Trophoblast cell (in vitro differentiated cells and primary cell): ENCODE measurements at regions not wholly inside any gene's neighbourhood (a gene's known extent, or its start where the extent isn't known, plus 50 kb on each side); places are given as distances from the start of the nearest gene placed in this dataset.

Experiments
- DNase-seq, 2 donors: peaks; one replicate each; pipeline ENCODE4 v3.0.0-alpha.2; 2016
- H2AFZ ChIP-seq: 2 replicates; pipeline ENCODE4 v1.6.1; 2013; ENCODE audit warnings: low read length, moderate library complexity, mild to moderate bottlenecking; ENCODE audit not compliant: insufficient read depth, poor library complexity
- H2AK5ac ChIP-seq: 2 replicates; pipeline ENCODE4 v1.6.1; 2013; ENCODE audit warnings: mild to moderate bottlenecking, low read length
- H2BK120ac ChIP-seq: 2 replicates; pipeline ENCODE4 v1.6.1; 2013; ENCODE audit warnings: low read length, mild to moderate bottlenecking, moderate library complexity; ENCODE audit not compliant: insufficient read depth, poor library complexity
- H2BK12ac ChIP-seq: 2 replicates; pipeline ENCODE4 v1.6.1; 2013; ENCODE audit warnings: mild to moderate bottlenecking, low read length, moderate library complexity
- H2BK5ac ChIP-seq: 2 replicates; pipeline ENCODE4 v1.6.1; 2013; ENCODE audit warnings: low read length, low read depth, moderate library complexity, mild to moderate bottlenecking; ENCODE audit not compliant: poor library complexity
- H3K14ac ChIP-seq: 2 replicates; pipeline ENCODE4 v1.6.1; 2013; ENCODE audit warnings: mild to moderate bottlenecking, low read length
- H3K18ac ChIP-seq: 2 replicates; pipeline ENCODE4 v1.6.1; 2013; ENCODE audit warnings: mild to moderate bottlenecking, low read length
- H3K23ac ChIP-seq: 2 replicates; pipeline ENCODE4 v1.6.1; 2013; ENCODE audit warnings: low read length
- H3K27ac ChIP-seq: 2 replicates; pipeline ENCODE4 v1.5.1; 2013; ENCODE audit warnings: low read depth, mild to moderate bottlenecking, inconsistent platforms, low read length, moderate library complexity
- H3K27me3 ChIP-seq: 2 replicates; pipeline ENCODE4 v1.6.1; 2013; ENCODE audit warnings: inconsistent platforms, mild to moderate bottlenecking, low read length, moderate library complexity; ENCODE audit not compliant: insufficient read depth
- H3K36me3 ChIP-seq, 2 experiments: 1 replicate in 1 of 2; 2 replicates in 1 of 2; pipeline ENCODE4 v1.6.1; 2013; ENCODE audit warnings: low read length in 2 of 2, mild to moderate bottlenecking in 2 of 2, moderate library complexity in 1 of 2; ENCODE audit not compliant: insufficient read depth in 2 of 2, control insufficient read depth in 1 of 2
- H3K4ac ChIP-seq: 2 replicates; pipeline ENCODE4 v1.6.1; 2013; ENCODE audit warnings: low read depth, mild to moderate bottlenecking, low read length, moderate library complexity
- H3K4me1 ChIP-seq, 2 experiments: 1 replicate in 1 of 2; 2 replicates in 1 of 2; pipeline ENCODE4 v1.6.1; 2013; ENCODE audit warnings: low read length in 2 of 2, mild to moderate bottlenecking in 2 of 2, moderate library complexity in 1 of 2; ENCODE audit not compliant: insufficient read depth in 2 of 2, control insufficient read depth in 1 of 2
- H3K4me2 ChIP-seq: 2 replicates; pipeline ENCODE4 v1.6.1; 2013; ENCODE audit warnings: inconsistent platforms, mild to moderate bottlenecking, low read length, moderate library complexity
- H3K4me3 ChIP-seq: 2 replicates; pipeline ENCODE4 v1.5.1; 2013; ENCODE audit warnings: mild to moderate bottlenecking, low read depth, low read length, inconsistent platforms
- H3K79me1 ChIP-seq: one replicate; pipeline ENCODE4 v1.6.1; 2013; ENCODE audit warnings: low read length
- H3K79me2 ChIP-seq: 2 replicates; pipeline ENCODE4 v1.6.1; 2013; ENCODE audit warnings: low read length, mild to moderate bottlenecking; ENCODE audit not compliant: control insufficient read depth, insufficient read depth, poor library complexity
- H3K9ac ChIP-seq: 2 replicates; pipeline ENCODE4 v1.6.1; 2013; ENCODE audit warnings: mild to moderate bottlenecking, low read length
- H3K9me3 ChIP-seq: 2 replicates; pipeline ENCODE4 v1.6.1; 2013; ENCODE audit warnings: low read depth, mild to moderate bottlenecking, control low read depth, inconsistent platforms, low read length; ENCODE audit not compliant: insufficient read depth
- H4K12ac ChIP-seq: 2 replicates; pipeline ENCODE4 v1.6.1; 2013; ENCODE audit warnings: low read depth, mild to moderate bottlenecking, low read length, moderate library complexity
- H4K8ac ChIP-seq: 2 replicates; pipeline ENCODE4 v1.6.1; 2013; ENCODE audit warnings: low read depth, mild to moderate bottlenecking, low read length, moderate library complexity
- H4K91ac ChIP-seq: one replicate; pipeline ENCODE4 v1.6.1; 2013; ENCODE audit warnings: low read depth, mild to moderate bottlenecking, low read length, moderate library complexity
- WGBS: extraction: QIAGEN DNeasy Blood & Tissue Kit; methylation state at CpG from one replicate; pipeline ENCODE4 v1.1.7; 2013; ENCODE audit warnings: missing lambda C conversion rate; ENCODE audit not compliant: insufficient read length, insufficient coverage; ENCODE audit errors: extremely low coverage; 5-methylcytosine and 5-hydroxymethylcytosine counted together

GRCh38 chr15:87369269-87369668, 887.3 kb downstream of the NTRK3 start:
- H4K12ac ChIP-seq, result no peak overlapping the region
- H3K36me3 ChIP-seq, result no peaks in the 10 kb centered on the region
- H4K8ac ChIP-seq, result no peak overlapping the region
- H2BK120ac ChIP-seq, result no peak overlapping the region
- H3K4ac ChIP-seq, result no peak overlapping the region
- H2BK12ac ChIP-seq, result no peak overlapping the region
- no peak overlapping the region for H2AK5ac ChIP-seq
- no peaks in the 10 kb centered on the region for H3K27me3 ChIP-seq
- no peak overlapping the region for H2AFZ ChIP-seq
- H3K4me2 ChIP-seq, result no peak overlapping the region
- H3K79me2 ChIP-seq, result no peaks in the 10 kb centered on the region
- peak; percentile 5 to 77 for DNase-seq
- no peak overlapping the region for H3K18ac ChIP-seq
- H2BK5ac ChIP-seq, result no peak overlapping the region
- no peaks in the 10 kb centered on the region for H3K9me3 ChIP-seq
- H3K79me1 ChIP-seq, result peaks cover 8% of the 10 kb centered on the region
- peak overlapping the region; percentile 17 for H3K27ac ChIP-seq
- no peak overlapping the region for H3K4me3 ChIP-seq
- no peak overlapping the region for H3K14ac ChIP-seq
- H3K9ac ChIP-seq, result no peak overlapping the region
- H4K91ac ChIP-seq, result no peak overlapping the region
- no peak overlapping the region for H3K23ac ChIP-seq
- H3K4me1 ChIP-seq, result peaks cover 8% of the 10 kb centered on the region in 2 experiments

GRCh38 chr15:87368511-87368910, 888.0 kb downstream of the NTRK3 start:
- no peaks in the 10 kb centered on the region for H3K79me2 ChIP-seq
- H3K4me2 ChIP-seq, result no peak overlapping the region
- H4K8ac ChIP-seq, result no peak overlapping the region
- no peak overlapping the region for H4K91ac ChIP-seq
- H3K14ac ChIP-seq, result no peak overlapping the region
- H3K9me3 ChIP-seq, result no peaks in the 10 kb centered on the region
- no peak overlapping the region for H2BK12ac ChIP-seq
- no CpG with 5 or more reads among the region's 2 CpGs for WGBS
- H3K23ac ChIP-seq, result no peak overlapping the region
- no peak overlapping the region for H2AK5ac ChIP-seq
- no peaks in the 10 kb centered on the region for H3K27me3 ChIP-seq
- no peak overlapping the region for H3K18ac ChIP-seq
- H3K4me1 ChIP-seq, result peaks cover 8% of the 10 kb centered on the region in 2 experiments
- no peak overlapping the region for H2AFZ ChIP-seq
- H4K12ac ChIP-seq, result no peak overlapping the region
- peak overlapping the region; percentile 2 for H2BK120ac ChIP-seq
- no peak overlapping the region for H3K9ac ChIP-seq
- DNase-seq, result peak; percentile 6 to 48
- peak overlapping the region; percentile 0 for H3K27ac ChIP-seq
- H3K4ac ChIP-seq, result no peak overlapping the region
- no peak overlapping the region for H3K4me3 ChIP-seq
- H2BK5ac ChIP-seq, result no peak overlapping the region
- no peaks in the 10 kb centered on the region for H3K36me3 ChIP-seq
- peaks cover 8% of the 10 kb centered on the region for H3K79me1 ChIP-seq

- Histone ChIP-seq H3K23ac (no peak overlapping the region), H4K12ac (no peak overlapping the region), H4K8ac (no peak overlapping the region), H2BK12ac (no peak overlapping the region), H2AFZ (no peak overlapping the region), H3K27me3 (no peaks in the 10 kb centered on the region), H3K9me3 (no peaks in the 10 kb centered on the region), H3K4me2 (no peak overlapping the region), H3K14ac (no peak overlapping the region), H3K9ac (no peak overlapping the region), H3K4me1 (peaks cover 8% of the 10 kb centered on the region in 2 experiments), H3K36me3 (no peaks in the 10 kb centered on the region), H2AK5ac (no peak overlapping the region), H2BK120ac (no peak overlapping the region), H3K18ac (no peak overlapping the region), H3K27ac (no peak overlapping the region), H3K79me2 (no peaks in the 10 kb centered on the region), H3K4me3 (no peak overlapping the region), H3K4ac (no peak overlapping the region), H3K79me1 (peaks cover 8% of the 10 kb centered on the region), H4K91ac (no peak overlapping the region), H2BK5ac (no peak overlapping the region)
- WGBS, result no CpG with 5 or more reads among the region's 2 CpGs
- no peak for DNase-seq
Measured at GRCh38 chr15:87365186-87365585, 891.4 kb downstream of the NTRK3 start.

GRCh38 chr15:87362531-87362930, 894.0 kb downstream of the NTRK3 start:
- H2BK12ac ChIP-seq, result no peak overlapping the region
- H3K27me3 ChIP-seq, result no peaks in the 10 kb centered on the region
- no CpG with 5 or more reads among the region's 2 CpGs for WGBS
- no peak overlapping the region for H2AK5ac ChIP-seq
- no peak overlapping the region for H2BK120ac ChIP-seq
- no peaks in the 10 kb centered on the region for H3K36me3 ChIP-seq
- no peak overlapping the region for H3K4me3 ChIP-seq
- H3K79me2 ChIP-seq, result no peaks in the 10 kb centered on the region
- H2AFZ ChIP-seq, result no peak overlapping the region
- H4K91ac ChIP-seq, result no peak overlapping the region
- H3K4ac ChIP-seq, result no peak overlapping the region
- DNase-seq, result no peak
- H4K8ac ChIP-seq, result no peak overlapping the region
- H3K4me2 ChIP-seq, result no peak overlapping the region
- no peak overlapping the region for H3K27ac ChIP-seq
- H4K12ac ChIP-seq, result no peak overlapping the region
- no peaks in the 10 kb centered on the region for H3K9me3 ChIP-seq
- no peaks in the 10 kb centered on the region for H3K4me1 ChIP-seq
- no peaks in the 10 kb centered on the region for H3K79me1 ChIP-seq
- H3K18ac ChIP-seq, result no peak overlapping the region
- H3K14ac ChIP-seq, result no peak overlapping the region
- H3K9ac ChIP-seq, result no peak overlapping the region
- no peak overlapping the region for H3K23ac ChIP-seq
- H2BK5ac ChIP-seq, result no peak overlapping the region
